ENCODE measurements at regions not wholly inside any gene's neighbourhood (a gene's known extent, or its start where the extent isn't known, plus 50 kb on each side); places are given as distances from the start of the nearest gene placed in this dataset.

DNA sequence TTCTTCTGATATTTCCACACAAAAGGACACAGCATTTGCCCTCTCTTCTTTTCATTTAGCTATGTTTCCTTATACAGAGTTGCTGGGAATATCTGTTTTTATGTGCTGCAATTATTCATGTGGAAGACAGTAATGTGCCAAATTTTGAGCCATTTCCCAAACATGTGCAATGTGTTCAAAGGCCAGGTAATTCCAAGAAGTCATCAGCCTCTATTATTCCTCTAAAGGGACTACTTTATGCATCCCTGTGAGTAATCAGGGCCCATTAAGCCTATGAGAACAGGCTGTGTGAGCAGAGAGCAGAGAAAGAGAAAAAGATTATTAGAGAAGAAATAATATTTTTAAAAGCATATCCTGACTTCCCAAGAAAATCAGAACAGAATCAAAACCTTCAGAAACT is 107.6 kb upstream of the OSR1 start:
- TF ChIP-seq, protein P1, sequence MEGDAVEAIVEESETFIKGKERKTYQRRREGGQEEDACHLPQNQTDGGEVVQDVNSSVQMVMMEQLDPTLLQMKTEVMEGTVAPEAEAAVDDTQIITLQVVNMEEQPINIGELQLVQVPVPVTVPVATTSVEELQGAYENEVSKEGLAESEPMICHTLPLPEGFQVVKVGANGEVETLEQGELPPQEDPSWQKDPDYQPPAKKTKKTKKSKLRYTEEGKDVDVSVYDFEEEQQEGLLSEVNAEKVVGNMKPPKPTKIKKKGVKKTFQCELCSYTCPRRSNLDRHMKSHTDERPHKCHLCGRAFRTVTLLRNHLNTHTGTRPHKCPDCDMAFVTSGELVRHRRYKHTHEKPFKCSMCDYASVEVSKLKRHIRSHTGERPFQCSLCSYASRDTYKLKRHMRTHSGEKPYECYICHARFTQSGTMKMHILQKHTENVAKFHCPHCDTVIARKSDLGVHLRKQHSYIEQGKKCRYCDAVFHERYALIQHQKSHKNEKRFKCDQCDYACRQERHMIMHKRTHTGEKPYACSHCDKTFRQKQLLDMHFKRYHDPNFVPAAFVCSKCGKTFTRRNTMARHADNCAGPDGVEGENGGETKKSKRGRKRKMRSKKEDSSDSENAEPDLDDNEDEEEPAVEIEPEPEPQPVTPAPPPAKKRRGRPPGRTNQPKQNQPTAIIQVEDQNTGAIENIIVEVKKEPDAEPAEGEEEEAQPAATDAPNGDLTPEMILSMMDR (IDR thresholded peaks at IDR 0.05; ENCODE audit: low read length): no peak
- TF ChIP-seq EZH2 (IDR thresholded peaks at IDR 0.05; ENCODE audit: borderline replicate concordance, low read length): no peak

Measured in OCI-LY1 (cell line).